ENCODE measurements at regions not wholly inside any gene's neighbourhood (a gene's known extent, or its start where the extent isn't known, plus 50 kb on each side); places are given as distances from the start of the nearest gene placed in this dataset.
A peak's percentile ranks its signal among the peaks of the same experiment; 100 is the strongest.

DNA sequence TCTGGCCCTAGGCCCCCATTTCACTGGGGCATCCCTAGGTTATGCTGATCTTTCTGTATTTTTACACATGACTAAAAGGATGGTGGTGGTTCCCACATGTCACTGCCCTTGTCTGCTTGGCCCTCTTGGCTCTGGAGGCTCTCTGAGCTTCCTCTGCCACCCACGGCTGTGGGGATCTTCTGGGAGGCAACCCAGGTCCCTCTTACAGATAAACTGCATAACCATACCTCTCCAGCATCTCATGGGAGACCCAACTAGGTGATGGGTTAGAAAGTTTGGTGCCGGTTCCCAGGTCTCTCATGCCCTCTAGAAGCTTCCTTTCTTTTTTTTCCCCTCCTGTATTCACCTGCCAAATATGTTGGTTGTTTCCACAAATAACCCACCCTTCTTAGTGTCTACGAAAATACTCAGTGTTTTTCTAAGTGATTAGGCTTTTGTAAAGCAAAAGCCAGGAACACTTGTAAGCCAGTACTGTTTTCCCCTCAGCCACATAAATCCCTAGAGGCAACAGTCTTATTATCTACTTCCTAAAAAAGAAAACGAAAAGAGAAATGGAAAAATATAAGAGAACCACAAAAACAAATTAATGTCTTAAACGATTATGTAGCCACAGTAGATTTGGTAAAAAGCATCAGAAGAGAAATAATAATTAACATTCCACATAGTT lies 71.7 kb upstream of the SMLR1 start:
- ATAC-seq = no peak

DNA sequence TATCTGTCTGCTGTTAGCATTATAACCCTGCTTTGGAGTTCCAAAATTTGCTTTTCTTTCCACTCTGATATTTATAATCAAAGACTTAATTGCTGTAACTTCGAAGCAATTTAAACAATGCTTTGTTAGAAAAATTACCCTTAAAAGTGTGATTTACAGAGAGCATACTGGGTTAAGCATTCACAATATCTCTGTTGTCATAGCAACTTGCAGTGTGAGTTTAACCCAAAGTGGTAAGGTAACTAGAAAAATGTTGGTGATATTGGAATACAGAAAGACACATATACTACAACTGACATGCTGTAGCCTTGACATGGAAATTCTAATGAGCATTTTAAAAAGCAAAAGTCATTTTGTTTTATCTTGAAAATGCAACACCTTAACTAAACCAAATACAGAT lies 70.4 kb upstream of the SMLR1 start:
- ATAC-seq = no peak
- DNase-seq (ENCODE audit: low spot score) = no peak

More for the DNA sequence above, 71.7 kb upstream of the SMLR1 start:
- DNase-seq (ENCODE audit: low spot score) = no peak

DNA sequence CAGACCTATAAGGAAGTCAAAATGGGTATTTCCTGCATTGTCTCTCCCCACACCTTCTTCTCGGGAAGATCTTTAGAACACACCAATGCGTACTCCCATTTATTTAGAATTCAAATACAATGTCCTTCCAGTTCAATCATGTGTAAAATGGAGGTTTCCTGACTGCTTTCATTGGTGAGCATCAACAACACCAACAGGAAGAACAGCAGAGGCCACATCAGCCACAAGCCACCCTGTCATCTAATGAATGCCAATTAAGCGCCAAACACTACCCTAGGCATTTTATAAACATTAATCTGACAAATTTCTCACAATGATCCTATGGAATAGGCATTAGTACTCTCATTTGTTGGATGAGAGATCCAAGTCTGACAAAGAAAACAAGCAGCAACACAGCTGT lies 68.4 kb upstream of the SMLR1 start:
- DNase-seq (ENCODE audit: low spot score) (no peak), ATAC-seq (no peak)

DNA sequence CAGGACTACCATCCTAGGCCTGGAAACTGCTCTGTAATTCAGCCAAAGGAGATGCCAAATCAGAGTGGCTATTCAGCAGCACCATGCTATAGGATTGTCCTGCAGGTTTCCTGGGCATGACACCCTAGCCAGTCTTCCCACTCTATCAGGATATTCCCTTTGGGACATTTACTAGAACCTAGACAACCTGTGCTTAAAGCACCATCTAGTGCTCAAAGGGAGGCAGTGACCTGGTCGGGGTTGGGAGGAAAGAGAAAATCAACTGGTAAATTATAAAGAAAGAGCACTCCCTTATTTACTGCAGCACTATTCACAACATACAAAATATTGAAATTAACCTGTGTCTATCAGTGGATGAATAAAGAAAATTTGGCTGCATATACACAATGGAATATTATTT lies 67.2 kb upstream of the SMLR1 start:
- ATAC-seq = peak; percentile 90
- no peak for DNase-seq (ENCODE audit: low spot score)

DNA sequence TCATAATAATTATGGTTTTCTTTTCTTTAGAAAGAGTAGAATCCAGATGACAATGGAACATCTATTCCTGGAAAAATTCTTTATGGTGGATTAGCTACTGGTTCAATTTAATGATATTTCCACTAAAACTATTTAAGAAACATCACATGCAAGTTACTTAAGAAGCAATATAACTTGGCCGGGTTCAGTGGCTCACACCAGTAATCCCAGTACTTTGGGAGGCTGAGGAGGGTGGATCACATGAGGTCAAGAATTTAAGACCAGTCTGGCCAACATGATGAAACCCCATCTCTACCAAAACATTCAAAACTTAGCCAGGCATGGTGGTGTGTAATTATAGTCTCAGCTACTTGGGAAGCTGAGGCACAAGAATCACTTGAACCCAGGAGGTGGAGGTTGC lies 65.9 kb upstream of the SMLR1 start:
- ATAC-seq = no peak
- DNase-seq (ENCODE audit: low spot score) = no peak

DNA sequence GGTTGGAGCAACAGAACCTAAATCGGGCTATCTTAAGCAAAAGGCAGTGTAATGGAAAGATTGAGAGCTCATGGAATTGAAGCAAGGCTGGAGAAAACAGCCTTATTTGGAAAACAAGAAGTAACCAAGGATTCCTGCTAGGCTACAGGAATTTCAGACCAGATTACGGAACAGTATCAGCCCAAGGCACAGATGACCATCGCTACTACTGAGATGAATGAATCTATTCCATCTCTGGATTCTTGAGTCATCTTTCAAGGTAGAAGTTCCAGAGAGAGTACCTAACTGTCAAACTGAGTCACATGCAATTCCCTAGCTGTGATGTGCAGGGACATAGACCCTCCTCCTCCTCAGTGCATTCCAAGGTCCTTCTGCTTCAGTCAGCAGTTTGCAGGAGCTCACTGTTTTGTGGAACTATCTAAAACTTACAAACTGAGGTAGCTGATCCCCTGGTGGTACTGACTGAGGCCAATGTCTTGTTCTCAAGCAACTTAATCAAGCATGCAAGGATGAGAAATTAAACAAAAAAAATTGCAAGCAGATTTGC lies 62.0 kb upstream of the SMLR1 start:
- no peak for ATAC-seq
- no peak for DNase-seq (ENCODE audit: low spot score)

DNA sequence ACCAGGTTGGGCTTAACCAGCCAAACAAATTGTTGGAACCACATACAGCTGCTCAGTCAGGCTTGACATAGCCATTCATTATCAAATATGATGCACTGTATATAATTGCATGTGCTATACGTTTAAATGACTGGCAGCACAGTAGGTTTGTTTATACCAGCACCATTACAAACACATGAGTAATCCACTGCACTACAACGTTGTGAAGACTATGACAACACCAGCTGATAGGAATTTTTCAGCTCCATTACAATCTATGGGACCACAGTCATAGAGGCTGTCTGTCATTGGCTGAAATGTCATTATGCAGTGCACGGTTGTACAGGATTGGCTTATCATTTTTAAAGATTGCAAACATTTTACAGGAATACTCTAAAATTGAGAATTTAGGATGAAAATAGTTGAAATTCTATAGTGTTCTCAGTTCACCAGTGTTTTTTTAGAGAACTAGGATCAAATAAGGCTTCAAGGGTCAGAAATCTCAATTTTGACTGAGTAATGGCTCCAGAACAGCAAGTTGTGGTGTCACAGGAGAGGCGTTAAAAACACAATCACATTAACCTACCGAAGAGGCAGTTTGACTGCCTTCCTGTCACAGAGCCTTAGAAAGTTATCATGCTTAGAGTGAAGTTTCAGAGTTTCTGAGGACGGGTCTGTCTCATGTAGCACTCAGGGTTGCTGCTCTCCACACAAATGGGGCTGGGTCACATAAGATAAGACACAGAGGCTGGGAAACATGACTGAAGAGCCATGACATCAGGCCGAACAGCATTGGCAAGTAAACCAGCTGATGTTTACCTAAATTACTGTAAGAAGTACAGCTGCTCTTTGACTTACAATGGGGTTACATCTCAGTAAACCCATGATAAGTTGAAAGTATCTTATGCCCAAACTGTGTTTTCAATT lies 60.7 kb upstream of the SMLR1 start:
- ATAC-seq (no peak), DNase-seq (ENCODE audit: low spot score) (no peak)

DNA sequence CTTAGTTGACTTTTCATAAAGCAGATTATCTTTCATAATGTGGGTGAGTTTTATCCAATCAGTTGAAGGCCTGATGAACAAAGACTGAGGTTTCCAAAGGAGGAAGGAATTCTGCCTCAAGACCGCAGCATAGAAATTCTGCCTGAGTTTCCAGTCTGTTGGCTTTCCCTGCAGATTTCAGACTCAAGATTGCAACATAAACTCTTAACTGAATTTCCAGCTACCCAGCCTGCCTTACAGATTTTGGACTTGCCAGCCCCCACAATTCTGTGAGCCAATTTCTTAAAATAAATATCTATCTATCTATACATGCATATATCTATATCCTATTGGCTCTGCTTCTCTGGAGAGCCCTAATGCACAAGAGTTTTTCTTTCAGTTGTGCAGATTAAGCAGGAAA lies 57.3 kb upstream of the SMLR1 start:
- ATAC-seq = no peak
- no peak for DNase-seq (ENCODE audit: low spot score)

DNA sequence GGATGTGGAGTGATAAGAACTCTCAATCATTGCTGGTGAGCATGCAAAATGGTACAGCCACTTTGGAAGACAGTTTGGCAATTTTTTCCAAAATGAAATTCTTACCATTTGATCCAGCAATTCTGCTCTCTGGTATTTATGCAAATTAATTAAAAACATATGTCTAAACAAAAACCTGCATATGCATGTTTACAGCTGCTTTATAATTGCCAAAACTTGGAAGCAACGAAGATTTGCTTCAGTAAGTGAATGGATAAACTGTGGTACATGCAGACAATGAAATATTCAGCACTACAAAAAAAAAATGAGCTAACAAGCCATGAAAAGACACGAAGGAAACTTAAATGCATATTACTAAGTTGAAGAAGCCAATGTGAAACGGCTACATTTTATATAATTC lies 55.5 kb upstream of the SMLR1 start:
- no peak for DNase-seq (ENCODE audit: low spot score)
- no peak for ATAC-seq

DNA sequence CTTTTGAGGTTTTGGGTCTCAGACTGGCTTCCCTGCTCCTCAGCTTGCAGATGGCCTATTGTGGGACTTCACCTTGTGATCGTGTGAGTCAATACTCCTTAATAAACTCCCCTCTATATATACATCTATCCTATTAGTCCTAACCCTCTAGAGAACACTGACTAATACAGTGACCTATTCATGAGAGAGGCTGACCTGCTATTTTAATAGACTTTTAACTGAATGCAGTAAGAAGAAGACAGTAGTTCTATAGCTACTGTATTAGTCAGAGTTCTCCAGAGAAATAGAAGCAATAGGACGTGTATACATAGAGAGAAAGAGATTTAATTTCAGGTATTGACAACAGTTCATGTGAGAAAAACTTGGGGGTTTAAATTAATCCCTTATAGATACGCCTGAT lies 53.3 kb upstream of the SMLR1 start:
- DNase-seq (ENCODE audit: low spot score) (no peak), ATAC-seq (no peak)

DNA sequence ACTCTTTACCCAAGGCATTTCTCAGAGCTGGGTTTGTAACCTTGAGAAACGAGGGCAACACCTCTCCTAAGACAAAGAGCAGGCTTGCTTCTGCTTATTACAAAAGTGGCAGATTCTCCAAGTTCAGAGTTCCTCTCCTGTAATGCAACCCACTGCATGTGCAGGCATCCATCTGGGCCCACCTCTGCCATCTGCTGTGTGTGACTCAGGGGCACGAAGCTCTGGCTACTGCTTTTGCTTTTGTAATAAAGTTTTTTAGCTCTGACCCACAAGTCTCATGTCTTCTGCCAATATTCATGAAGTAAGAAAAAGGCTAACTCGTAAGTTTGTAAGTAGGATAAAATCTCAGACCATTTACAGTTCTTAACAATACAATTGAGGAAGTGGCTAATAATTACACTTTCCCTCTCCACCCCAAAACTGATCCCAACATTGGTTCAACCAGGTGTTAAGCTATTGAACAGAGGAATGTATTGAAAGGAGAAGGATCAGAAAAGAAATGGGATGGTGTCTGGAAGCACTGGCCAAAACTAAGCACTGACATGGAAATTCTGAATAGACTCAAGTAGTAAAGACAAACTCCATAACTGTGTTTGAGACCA lies 51.7 kb upstream of the SMLR1 start:
- ATAC-seq (no peak), DNase-seq (ENCODE audit: low spot score) (no peak)

DNA sequence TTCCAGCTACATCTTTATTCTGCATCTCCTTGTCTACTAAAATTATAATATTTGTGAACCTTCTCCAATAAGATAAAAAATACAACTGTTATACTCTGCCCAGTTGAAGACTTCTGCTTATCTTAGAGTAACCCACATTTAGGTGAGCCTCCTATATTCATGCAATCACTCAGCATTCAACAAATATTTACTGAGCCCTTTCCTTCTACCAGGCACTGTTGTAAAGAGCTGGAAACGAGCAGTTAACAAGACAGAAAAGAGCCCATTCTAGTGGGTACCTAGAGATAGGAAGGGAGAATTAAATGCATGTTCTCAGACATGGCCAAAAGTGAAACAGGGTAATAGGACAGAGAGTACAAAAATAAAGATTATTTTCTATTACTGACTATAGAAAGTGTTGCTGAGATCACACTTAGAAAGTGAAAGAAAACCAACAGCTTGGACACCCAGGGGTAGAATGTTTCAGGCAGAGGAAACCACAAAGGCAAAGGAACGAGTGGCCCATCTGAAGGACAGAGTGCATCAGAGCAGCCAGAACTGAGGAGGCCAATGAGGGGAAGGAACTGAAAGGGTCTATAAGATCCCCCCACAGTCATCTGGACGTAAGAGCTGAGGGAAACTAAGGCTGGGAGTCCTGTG lies 50.8 kb upstream of the SMLR1 start:
- ATAC-seq = peak; percentile 58
- no peak for DNase-seq (ENCODE audit: low spot score)

All from left lobe of liver (tissue), 2 donors.